HEK293T (cell line): ENCODE measurements at regions not wholly inside any gene's neighbourhood (a gene's known extent, or its start where the extent isn't known, plus 50 kb on each side); places are given as distances from the start of the nearest gene placed in this dataset.
"Not testable (repeated sequence)": the region's sequence is repeated elsewhere in the genome, so short reads cannot be mapped to it uniquely, and the experiment has no call there.

Source experiments
- CTCF ChIA-PET: fragments of 350-600 bp; formaldehyde crosslinking; extraction: SDS; loops from one replicate; lab custom pipeline; 2021; ENCODE audit warnings: antibody characterized with exemption, inconsistent platforms; lab: Yijun Ruan, JAX
- POLR2A ChIA-PET: fragments of 350-600 bp; formaldehyde crosslinking; extraction: SDS; loops from one replicate; lab custom pipeline; 2020; ENCODE audit warnings: antibody characterized with exemption, inconsistent platforms; lab: Yijun Ruan, JAX
- DNase-seq: peaks from one replicate; pipeline ENCODE4 v3.0.0; 2012; ENCODE audit warnings: mixed read lengths; ENCODE audit errors: extremely low spot score
- ARNT ChIP-seq: fragments of 450-650 bp; IDR thresholded peaks from 2 replicates; pipeline ENCODE4 v1.6.1; 2017; ENCODE audit warnings: mild to moderate bottlenecking
- BHLHE40 ChIP-seq: fragments of 450-650 bp; IDR thresholded peaks from 2 replicates; pipeline ENCODE4 v1.6.1; 2016; ENCODE audit warnings: mild to moderate bottlenecking, moderate library complexity, borderline replicate concordance
- CTBP1 ChIP-seq: fragments of 450-650 bp; IDR thresholded peaks from 2 replicates; pipeline ENCODE4 v1.6.1; 2016; ENCODE audit warnings: borderline replicate concordance
- ELF4 ChIP-seq: fragments of 450-650 bp; IDR thresholded peaks from 2 replicates; pipeline ENCODE4 v1.6.1; 2017; ENCODE audit warnings: antibody characterized with exemption
- FOXA1 ChIP-seq: fragments of 450-650 bp; IDR thresholded peaks from 2 replicates; pipeline ENCODE4 v1.6.1; 2016; ENCODE audit warnings: mild to moderate bottlenecking
- FOXK2 ChIP-seq: fragments of 450-650 bp; IDR thresholded peaks from 2 replicates; pipeline ENCODE4 v1.6.1; 2016; ENCODE audit warnings: mild to moderate bottlenecking
- FOXM1 ChIP-seq: fragments of 450-650 bp; IDR thresholded peaks from 2 replicates; pipeline ENCODE4 v1.6.1; 2017; ENCODE audit warnings: mild to moderate bottlenecking, borderline replicate concordance
- HDGF ChIP-seq: fragments of 450-650 bp; IDR thresholded peaks from 2 replicates; pipeline ENCODE4 v1.6.1; 2017; ENCODE audit warnings: antibody characterized with exemption, borderline replicate concordance
- L3MBTL2 ChIP-seq: fragments of 450-650 bp; conservative IDR thresholded peaks from 2 replicates; pipeline ENCODE4 v1.6.1; 2016; ENCODE audit warnings: mild to moderate bottlenecking
- LEF1 ChIP-seq: fragments of 450-650 bp; IDR thresholded peaks from 2 replicates; pipeline ENCODE4 v1.6.1; 2017; ENCODE audit warnings: mild to moderate bottlenecking, borderline replicate concordance
- NFRKB ChIP-seq: fragments of 450-650 bp; IDR thresholded peaks from 2 replicates; pipeline ENCODE4 v1.6.1; 2016; ENCODE audit warnings: mild to moderate bottlenecking, moderate library complexity
- PKNOX1 ChIP-seq: fragments of 450-650 bp; IDR thresholded peaks from 2 replicates; pipeline ENCODE4 v1.6.1; 2016
- SP1 ChIP-seq: fragments of 450-650 bp; IDR thresholded peaks from 2 replicates; pipeline ENCODE4 v1.6.1; 2017
- SUZ12 ChIP-seq: fragments of 450-650 bp; IDR thresholded peaks from 2 replicates; pipeline ENCODE4 v1.6.1; 2016; ENCODE audit warnings: mild to moderate bottlenecking
- TARDBP ChIP-seq: fragments of 450-650 bp; IDR thresholded peaks from 2 replicates; pipeline ENCODE4 v1.6.1; 2016
- ZNF384 ChIP-seq: fragments of 450-650 bp; IDR thresholded peaks from 2 replicates; pipeline ENCODE4 v1.6.1; 2016

- TF ChIP-seq FOXA1 (no peak), FOXK2 (no peak), PKNOX1 (no peak), LEF1 (no peak), SP1 (no peak), ARNT (no peak), ZNF384 (no peak), TARDBP (no peak), SUZ12 (no peak), FOXM1 (no peak), BHLHE40 (no peak), L3MBTL2 (no peak), NFRKB (no peak), ELF4 (no peak), HDGF (no peak), CTBP1 (no peak)
- no peak for DNase-seq
- ChIA-PET CTCF (no interaction called here), POLR2A (no interaction called here)
Measured at GRCh38 chr5:165031371-165031770, 1526.0 kb downstream of the MAT2B start.

DNA sequence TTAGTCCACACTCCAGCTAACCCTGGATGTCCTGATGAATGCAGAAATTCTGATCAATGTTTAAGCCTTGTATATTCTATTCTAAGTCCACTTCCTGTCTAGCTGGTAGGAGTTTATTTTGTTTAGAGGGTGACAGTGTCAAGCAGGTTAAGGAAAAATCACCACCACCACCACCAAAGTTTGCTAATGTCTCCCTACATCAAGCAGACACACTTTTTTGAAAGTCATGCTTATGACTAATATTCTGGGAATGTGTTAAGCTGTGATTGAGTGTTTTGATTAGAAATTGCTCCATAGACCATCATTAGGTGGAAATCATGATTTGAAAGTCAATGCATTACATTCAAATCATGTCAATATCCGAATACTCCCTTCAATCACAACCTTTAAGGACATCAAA is 1530.1 kb downstream of the MAT2B start:
- no peak for DNase-seq
- ChIA-PET CTCF (no interaction called here), POLR2A (no interaction called here)
- TF ChIP-seq NFRKB (no peak), TARDBP (no peak)

DNA sequence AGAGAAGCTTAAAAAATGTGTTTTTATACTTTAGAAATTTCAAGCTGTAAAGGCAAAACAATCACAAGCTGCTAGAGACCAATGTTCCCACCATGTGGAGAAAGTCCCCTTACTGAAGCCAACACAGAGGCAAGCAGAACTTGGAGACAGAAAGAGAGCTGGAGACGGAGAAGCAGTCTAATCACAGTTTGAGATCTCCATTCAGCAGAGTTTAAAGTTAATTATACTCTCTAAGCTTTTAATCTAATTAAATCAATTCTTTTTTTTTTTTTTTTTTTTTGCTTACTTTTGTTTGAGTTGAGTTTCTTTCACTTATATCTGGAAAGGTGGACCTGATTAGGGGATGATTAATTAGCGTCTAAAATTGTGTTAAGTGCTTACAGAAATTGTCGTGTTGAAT is 1534.3 kb downstream of the MAT2B start:
- ChIA-PET CTCF (no interaction called here), POLR2A (no interaction called here)
- TF ChIP-seq FOXM1 = no peak
- no peak for TF ChIP-seq ARNT
- TF ChIP-seq SUZ12 = no peak
- no peak for TF ChIP-seq HDGF
- TF ChIP-seq FOXK2 = no peak
- TF ChIP-seq CTBP1 = no peak
- no peak for TF ChIP-seq ZNF384
- TF ChIP-seq PKNOX1 = no peak
- no peak for DNase-seq

- DNase-seq, CTCF ChIA-PET, POLR2A ChIA-PET: not testable (repeated sequence)
Measured at GRCh38 chr5:165045941-165046340, 1540.5 kb downstream of the MAT2B start.

GRCh38 chr5:165055476-165055875 is 1550.1 kb downstream of the MAT2B start:
- CTCF ChIA-PET = no interaction called here
- TF ChIP-seq FOXK2 (no peak), FOXA1 (no peak), L3MBTL2 (no peak), FOXM1 (no peak), NFRKB (no peak), ARNT (no peak), HDGF (no peak), LEF1 (no peak)
- POLR2A ChIA-PET = no interaction called here
- DNase-seq = no peak

GRCh38 chr5:165057145-165057544 is 1551.7 kb downstream of the MAT2B start:
- ChIA-PET POLR2A (no interaction called here), CTCF (no interaction called here)
- no peak for DNase-seq
- TF ChIP-seq SUZ12 (no peak), CTBP1 (no peak), ZNF384 (no peak), FOXM1 (no peak), NFRKB (no peak), L3MBTL2 (no peak)

- POLR2A ChIA-PET = no interaction called here
- CTCF ChIA-PET = no interaction called here
- TF ChIP-seq ARNT (no peak), BHLHE40 (no peak), FOXK2 (no peak), TARDBP (no peak), SUZ12 (no peak), NFRKB (no peak), CTBP1 (no peak), L3MBTL2 (no peak), FOXA1 (no peak), LEF1 (no peak), PKNOX1 (no peak), ELF4 (no peak), SP1 (no peak), HDGF (no peak), FOXM1 (no peak), ZNF384 (no peak)
- DNase-seq = no peak
Measured at GRCh38 chr5:165066751-165067385, 1561.4 kb downstream of the MAT2B start.
